ENCODE measurements at regions not wholly inside any gene's neighbourhood (a gene's known extent, or its start where the extent isn't known, plus 50 kb on each side); places are given as distances from the start of the nearest gene placed in this dataset.
A peak's percentile ranks its signal among the peaks of the same experiment; 100 is the strongest.

DNA sequence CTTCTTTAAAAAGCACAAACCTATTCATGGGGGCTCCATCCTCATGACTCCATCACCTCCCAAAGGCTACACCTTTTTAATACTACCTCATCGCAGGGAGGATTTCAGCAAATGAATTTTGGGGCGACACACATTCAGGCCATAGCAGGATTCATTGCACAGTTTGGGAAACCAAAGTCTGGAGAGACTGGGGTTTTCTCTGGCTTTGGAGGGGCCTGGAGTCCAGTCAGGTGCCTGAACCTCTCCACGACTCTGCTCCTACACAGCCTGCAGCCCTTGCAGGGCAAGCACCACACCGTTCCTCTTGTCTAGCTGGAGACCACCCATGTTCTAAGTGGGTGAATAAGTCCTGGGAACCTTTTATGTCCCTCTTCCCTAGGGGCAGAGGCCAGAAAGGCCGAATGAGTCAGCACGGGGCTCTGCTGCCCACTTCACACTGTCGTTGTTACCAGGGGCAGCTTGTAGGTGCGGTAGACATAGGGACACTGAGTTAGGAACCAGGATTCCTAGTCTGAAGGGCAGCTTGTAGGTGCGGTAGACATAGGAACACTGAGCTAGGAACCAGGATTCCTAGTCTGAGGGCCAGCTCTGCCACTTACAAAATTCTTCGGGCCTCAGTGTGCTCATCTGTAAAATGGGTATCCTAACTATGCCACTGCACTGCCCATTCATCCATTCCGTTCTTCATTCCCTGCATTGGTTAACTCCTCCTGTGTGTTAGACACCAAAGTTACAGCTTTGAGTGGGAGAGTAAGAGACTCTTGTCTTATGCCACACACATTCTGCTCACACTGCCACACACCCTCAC, 251.7 kb upstream of the B3GAT1 start:
- H3K36me3 ChIP-seq: no peaks in the 10 kb centered on the region
- H3K4me3 Mint-ChIP-seq: no peak overlapping the region
- DNase-seq (ENCODE audit: low spot score): no peak
- peaks cover 14% of the 10 kb centered on the region for H3K27me3 Mint-ChIP-seq (ENCODE audit: insufficient read depth, low read depth)
- no peaks in the 10 kb centered on the region for H3K27me3 ChIP-seq
- H3K4me3 ChIP-seq: no peak overlapping the region
- TF ChIP-seq EZH2 (IDR thresholded peaks at IDR 0.05): no peak
- H3K36me3 Mint-ChIP-seq: no peaks in the 10 kb centered on the region
- no peaks in the 10 kb centered on the region for H3K4me1 ChIP-seq
- no peak overlapping the region for H3K27ac ChIP-seq
- peak overlapping the region; percentile 78 for H3K27ac Mint-ChIP-seq
- no peaks in the 10 kb centered on the region for H4K20me1 ChIP-seq (ENCODE audit: low read depth)
- no peak overlapping the region for H2AFZ ChIP-seq (replicated peaks)
- no peaks in the 10 kb centered on the region for H3K9me3 ChIP-seq (ENCODE audit: low read depth)
- H3F3A ChIP-seq (ENCODE audit: low read depth): peaks cover 12% of the 10 kb centered on the region
- H3K79me2 ChIP-seq (ENCODE audit: low read depth): no peaks in the 10 kb centered on the region
- peaks cover 8% of the 10 kb centered on the region for H3K4me1 Mint-ChIP-seq
- peaks cover 20% of the 10 kb centered on the region for H3K9me3 Mint-ChIP-seq
- H3K9ac ChIP-seq: no peak overlapping the region
- H3K4me2 ChIP-seq: no peak overlapping the region

DNA sequence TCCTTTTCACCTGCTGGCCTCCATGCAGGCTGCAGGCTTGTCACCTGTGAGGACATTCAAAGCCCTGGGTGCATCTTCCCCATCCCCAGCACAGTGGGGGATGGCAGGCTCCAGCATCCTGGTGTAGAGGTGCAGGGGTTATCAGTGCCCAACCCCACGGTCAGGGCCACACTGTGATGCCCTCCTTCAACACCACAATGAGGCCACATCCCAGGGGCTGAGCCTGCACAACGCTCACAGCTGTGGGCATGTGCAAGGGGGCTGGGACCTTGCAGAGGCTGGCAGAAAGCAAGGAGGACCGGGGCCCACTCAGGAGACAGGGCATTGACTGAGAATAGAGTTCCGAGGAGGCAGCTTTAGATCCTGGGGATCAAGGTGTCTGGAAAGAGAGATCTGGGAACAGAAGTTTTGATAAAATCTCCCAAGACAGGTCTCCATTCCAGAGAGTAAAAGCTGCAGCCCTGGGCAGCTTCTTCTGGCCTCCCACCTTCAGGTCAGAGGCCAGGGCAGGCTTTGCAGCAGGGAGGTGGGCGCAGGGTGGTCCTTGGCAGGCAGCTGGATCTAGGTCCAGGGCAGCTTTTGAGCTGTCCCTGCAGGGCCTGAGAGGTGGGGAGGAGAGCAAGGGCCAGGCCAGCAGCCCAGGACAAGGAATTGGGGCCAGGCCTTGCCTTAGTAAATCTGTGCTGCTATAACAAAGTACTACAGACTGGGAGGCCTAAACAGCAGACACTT, 250.8 kb upstream of the B3GAT1 start:
- no peaks in the 10 kb centered on the region for H4K20me1 ChIP-seq (ENCODE audit: low read depth)
- H3K4me3 ChIP-seq: no peak overlapping the region
- no peaks in the 10 kb centered on the region for H3K79me2 ChIP-seq (ENCODE audit: low read depth)
- Mint-ChIP-seq H3K9me3 (peaks cover 22% of the 10 kb centered on the region), H3K36me3 (no peaks in the 10 kb centered on the region), H3K27ac (peak overlapping the region; percentile 78), H3K4me1 (peaks cover 8% of the 10 kb centered on the region), H3K27me3 (ENCODE audit: insufficient read depth, low read depth) (peaks cover 16% of the 10 kb centered on the region), H3K4me3 (no peak overlapping the region)
- no peaks in the 10 kb centered on the region for H3K4me1 ChIP-seq
- TF ChIP-seq, protein P1, sequence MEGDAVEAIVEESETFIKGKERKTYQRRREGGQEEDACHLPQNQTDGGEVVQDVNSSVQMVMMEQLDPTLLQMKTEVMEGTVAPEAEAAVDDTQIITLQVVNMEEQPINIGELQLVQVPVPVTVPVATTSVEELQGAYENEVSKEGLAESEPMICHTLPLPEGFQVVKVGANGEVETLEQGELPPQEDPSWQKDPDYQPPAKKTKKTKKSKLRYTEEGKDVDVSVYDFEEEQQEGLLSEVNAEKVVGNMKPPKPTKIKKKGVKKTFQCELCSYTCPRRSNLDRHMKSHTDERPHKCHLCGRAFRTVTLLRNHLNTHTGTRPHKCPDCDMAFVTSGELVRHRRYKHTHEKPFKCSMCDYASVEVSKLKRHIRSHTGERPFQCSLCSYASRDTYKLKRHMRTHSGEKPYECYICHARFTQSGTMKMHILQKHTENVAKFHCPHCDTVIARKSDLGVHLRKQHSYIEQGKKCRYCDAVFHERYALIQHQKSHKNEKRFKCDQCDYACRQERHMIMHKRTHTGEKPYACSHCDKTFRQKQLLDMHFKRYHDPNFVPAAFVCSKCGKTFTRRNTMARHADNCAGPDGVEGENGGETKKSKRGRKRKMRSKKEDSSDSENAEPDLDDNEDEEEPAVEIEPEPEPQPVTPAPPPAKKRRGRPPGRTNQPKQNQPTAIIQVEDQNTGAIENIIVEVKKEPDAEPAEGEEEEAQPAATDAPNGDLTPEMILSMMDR (IDR thresholded peaks at IDR 0.05): no peak
- no peak for TF ChIP-seq EZH2phosphoT487 (IDR thresholded peaks at IDR 0.05)
- no peak for TF ChIP-seq EZH2 (IDR thresholded peaks at IDR 0.05)
- H3K27me3 ChIP-seq: no peaks in the 10 kb centered on the region
- H3F3A ChIP-seq (ENCODE audit: low read depth): peaks cover 12% of the 10 kb centered on the region
- DNase-seq (ENCODE audit: low spot score): no peak
- H3K4me2 ChIP-seq: no peak overlapping the region
- no peaks in the 10 kb centered on the region for H3K36me3 ChIP-seq
- H3K9ac ChIP-seq: no peak overlapping the region
- H2AFZ ChIP-seq (replicated peaks): no peak overlapping the region
- no peaks in the 10 kb centered on the region for H3K9me3 ChIP-seq (ENCODE audit: low read depth)
- no peak overlapping the region for H3K27ac ChIP-seq

DNA sequence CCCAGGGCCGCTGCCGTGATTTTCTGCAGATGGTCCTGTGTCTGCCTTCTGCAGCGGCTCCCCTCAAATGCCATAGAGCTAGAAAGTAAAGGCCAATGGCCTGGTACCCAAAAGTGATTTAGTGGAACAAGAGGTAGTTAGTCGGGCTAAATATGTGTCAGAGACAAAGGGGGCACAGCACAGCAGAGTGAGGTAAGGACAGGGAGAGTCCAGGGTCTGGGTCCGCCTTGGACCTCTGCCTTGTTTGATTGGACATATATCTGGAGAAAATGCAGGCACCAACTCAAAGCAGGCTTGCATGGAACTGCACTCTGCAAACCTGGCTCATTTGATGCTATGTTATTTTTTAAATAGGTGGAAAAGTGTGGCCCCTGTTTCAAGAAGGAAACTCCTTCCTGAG, 249.6 kb upstream of the B3GAT1 start:
- Histone ChIP-seq H3K4me3 (no peak overlapping the region), H3K79me2 (ENCODE audit: low read depth) (no peaks in the 10 kb centered on the region), H3K9me3 (ENCODE audit: low read depth) (no peaks in the 10 kb centered on the region), H3K27ac (no peak overlapping the region), H3K27me3 (no peaks in the 10 kb centered on the region), H4K20me1 (ENCODE audit: low read depth) (no peaks in the 10 kb centered on the region), H3K4me1 (no peaks in the 10 kb centered on the region), H3K4me2 (no peak overlapping the region), H2AFZ (replicated peaks) (no peak overlapping the region), H3F3A (ENCODE audit: low read depth) (peaks cover 12% of the 10 kb centered on the region), H3K36me3 (no peaks in the 10 kb centered on the region), H3K9ac (no peak overlapping the region)
- Mint-ChIP-seq H3K27me3 (ENCODE audit: insufficient read depth, low read depth) (peaks cover 18% of the 10 kb centered on the region), H3K36me3 (no peaks in the 10 kb centered on the region), H3K27ac (no peak overlapping the region), H3K4me3 (no peak overlapping the region), H3K9me3 (peaks cover 20% of the 10 kb centered on the region), H3K4me1 (peaks cover 8% of the 10 kb centered on the region)
- no peak for TF ChIP-seq EZH2 (IDR thresholded peaks at IDR 0.05)
- TF ChIP-seq EZH2phosphoT487 (IDR thresholded peaks at IDR 0.05): no peak
- TF ChIP-seq, protein P1 (IDR thresholded peaks at IDR 0.05): no peak
- DNase-seq (ENCODE audit: low spot score): no peak

DNA sequence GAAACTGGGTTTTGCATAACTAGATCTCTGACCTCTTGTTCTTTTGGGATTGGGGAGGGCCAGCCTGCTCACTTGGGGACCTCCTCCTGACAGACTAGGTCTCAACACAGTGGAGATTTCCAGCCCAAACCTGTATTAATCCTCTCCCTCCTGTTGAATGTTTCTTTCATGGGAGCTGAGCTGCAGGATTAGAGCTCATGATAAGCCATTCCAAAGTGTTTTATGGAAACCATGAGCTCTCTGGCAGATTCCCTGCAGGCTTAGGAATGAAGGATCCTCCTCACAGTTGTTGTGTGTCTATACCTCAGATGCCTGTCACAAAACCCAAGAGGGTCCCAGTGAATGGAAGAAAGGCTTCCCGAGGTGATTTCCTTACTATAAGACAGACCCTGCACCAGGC, 248.4 kb upstream of the B3GAT1 start:
- H2AFZ ChIP-seq (replicated peaks): no peak overlapping the region
- no peaks in the 10 kb centered on the region for H3K36me3 ChIP-seq
- TF ChIP-seq EZH2phosphoT487 (IDR thresholded peaks at IDR 0.05) (no peak), EZH2 (IDR thresholded peaks at IDR 0.05) (no peak)
- TF ChIP-seq, protein P1 (IDR thresholded peaks at IDR 0.05): no peak
- H4K20me1 ChIP-seq (ENCODE audit: low read depth): no peaks in the 10 kb centered on the region
- Mint-ChIP-seq H3K36me3 (no peaks in the 10 kb centered on the region), H3K4me1 (peaks cover 12% of the 10 kb centered on the region), H3K4me3 (no peak overlapping the region), H3K27ac (peak overlapping the region; percentile 43), H3K9me3 (peaks cover 20% of the 10 kb centered on the region), H3K27me3 (ENCODE audit: insufficient read depth, low read depth) (peaks cover 17% of the 10 kb centered on the region)
- no peaks in the 10 kb centered on the region for H3K79me2 ChIP-seq (ENCODE audit: low read depth)
- no peak overlapping the region for H3K9ac ChIP-seq
- peak; percentile 43 for DNase-seq (ENCODE audit: low spot score)
- peaks cover 12% of the 10 kb centered on the region for H3F3A ChIP-seq (ENCODE audit: low read depth)
- H3K4me1 ChIP-seq: no peaks in the 10 kb centered on the region
- no peak overlapping the region for H3K27ac ChIP-seq
- no peak overlapping the region for H3K4me2 ChIP-seq
- no peaks in the 10 kb centered on the region for H3K9me3 ChIP-seq (ENCODE audit: low read depth)
- no peak overlapping the region for H3K4me3 ChIP-seq
- H3K27me3 ChIP-seq: no peaks in the 10 kb centered on the region
